Tibial artery (tissue), 4 donors: ENCODE measurements at regions not wholly inside any gene's neighbourhood (a gene's known extent, or its start where the extent isn't known, plus 50 kb on each side); places are given as distances from the start of the nearest gene placed in this dataset.

Experiments
- DNase-seq, 2 donors: peaks; one replicate each; pipeline ENCODE4 v3.0.0-alpha.2; 2019
- H3K27ac ChIP-seq, 2 donors: fragments of 200-600 bp; sonication (generic) in 1 of 2; 1 replicate in 1 of 2; 2 replicates in 1 of 2; pipeline ENCODE4 v1.5.1; 2018 to 2019; ENCODE audit warnings: mild to moderate bottlenecking in 1 of 2
- H3K27me3 ChIP-seq, 2 donors: fragments of 200-600 bp; sonication (generic) in 1 of 2; one replicate each; pipeline versions ENCODE4 v1.5.1 to v1.6.0; 2016 to 2019
- H3K36me3 ChIP-seq, 3 donors: fragments of 200-600 bp; sonication (generic) in 2 of 3; one replicate each; pipeline ENCODE4 v1.5.1; 2016 to 2019; ENCODE audit warnings: mild to moderate bottlenecking in 2 of 3
- H3K4me1 ChIP-seq, 4 donors: fragments of 200-600 bp; sonication (generic) in 2 of 4; 1 replicate in 3 of 4; 2 replicates in 1 of 4; pipeline ENCODE4 v1.5.1; 2016 to 2019
- H3K4me3 ChIP-seq, 2 donors: fragments of 200-600 bp; sonication (generic) in 1 of 2; 1 replicate in 1 of 2; 2 replicates in 1 of 2; pipeline ENCODE4 v1.5.1; 2018 to 2019; ENCODE audit warnings: mild to moderate bottlenecking in 2 of 2
- H3K9me3 ChIP-seq, 3 donors: fragments of 200-600 bp; sonication (generic) in 1 of 3; one replicate each; pipeline ENCODE4 v1.5.1; 2016 to 2019
- CTCF ChIP-seq, 2 experiments: fragments of 200-600 bp in 1 of 2; fragments of 450-650 bp in 1 of 2; IDR thresholded peaks; one replicate each; pipeline ENCODE4 v1.5.1; 2017 to 2019; ENCODE audit warnings: antibody characterized with exemption in 2 of 2, mild to moderate bottlenecking in 1 of 2, moderate library complexity in 1 of 2
- intact Hi-C: fragments of 100-400 bp; cut with DNase I; formaldehyde crosslinking; loops from one replicate; pipeline ENCODE4 v1.15.0; 2023; ENCODE audit warnings: low total_unique reads

DNA sequence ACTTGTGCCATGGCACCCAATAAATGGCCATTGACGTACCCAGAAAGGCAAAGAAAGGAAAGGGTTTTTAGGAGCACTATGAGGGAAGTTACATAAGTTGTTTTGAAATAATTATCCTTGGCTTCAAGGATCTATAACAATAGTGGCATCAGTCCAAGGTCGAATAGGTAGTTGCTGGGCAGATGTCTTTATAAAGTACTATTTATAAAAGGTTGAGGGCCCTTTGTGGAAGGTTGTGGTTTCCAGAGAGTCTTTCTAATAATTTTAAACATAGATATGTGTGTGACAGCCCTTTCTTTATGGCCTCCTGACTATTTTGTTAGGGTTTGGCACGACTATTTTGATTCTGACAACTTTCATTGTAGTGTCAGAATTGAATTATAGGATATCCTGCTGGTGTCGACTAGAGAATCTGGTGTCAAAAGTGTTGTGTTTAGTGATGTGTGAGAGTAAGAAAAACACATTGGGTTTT, 260.5 kb downstream of the PYDC2 start:
- Histone ChIP-seq H3K27me3 (no peaks in the 10 kb centered on the region), H3K27ac (no peak overlapping the region), H3K36me3 (no peaks in the 10 kb centered on the region), H3K4me1 (no peaks in the 10 kb centered on the region), H3K4me3 (no peak overlapping the region), H3K9me3 (no peaks in the 10 kb centered on the region)
- no peak for TF ChIP-seq CTCF (IDR thresholded peaks at IDR 0.05)
- intact Hi-C loops, result no loop called here
- no peak for DNase-seq

DNA sequence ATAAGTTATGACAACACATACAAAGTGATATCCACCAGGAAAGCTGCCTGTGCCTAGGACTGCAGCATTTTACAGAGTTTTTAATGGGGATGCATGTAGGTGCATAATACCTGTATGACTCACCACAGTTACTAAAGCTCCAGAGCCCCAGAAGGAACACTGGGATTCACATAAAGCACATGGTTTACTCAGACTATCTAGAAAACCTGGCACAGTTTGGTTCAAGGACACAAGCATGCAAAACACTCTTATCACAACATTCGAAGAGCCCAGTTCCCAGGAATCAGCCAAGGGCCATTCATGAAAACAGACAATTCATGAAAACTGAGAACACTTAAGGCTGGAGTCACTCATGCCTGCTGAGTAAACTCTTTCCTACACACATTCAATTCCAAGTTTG, 261.0 kb downstream of the PYDC2 start:
- intact Hi-C loops, result no loop called here

DNA sequence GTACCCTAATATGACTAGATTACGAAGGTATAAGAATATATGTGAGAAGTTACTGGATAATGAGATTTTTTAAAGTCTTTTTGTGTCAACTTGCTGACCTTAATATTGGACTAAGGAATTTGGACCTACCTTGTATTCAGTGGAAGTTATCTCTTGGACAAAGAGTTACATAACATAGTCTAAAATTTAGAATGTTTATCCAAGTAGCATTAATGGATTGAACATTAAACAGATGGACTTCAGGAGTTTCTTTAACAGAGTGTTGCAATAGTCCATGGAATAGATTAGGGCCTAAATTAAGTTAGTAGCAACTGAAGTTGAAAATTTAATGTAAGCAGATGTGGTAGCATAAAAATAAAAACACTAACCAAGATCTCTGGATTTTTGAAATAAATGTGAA, 266.4 kb downstream of the PYDC2 start:
- Histone ChIP-seq H3K27ac (no peak overlapping the region), H3K36me3 (no peaks in the 10 kb centered on the region), H3K9me3 (no peaks in the 10 kb centered on the region), H3K4me3 (no peak overlapping the region), H3K4me1 (no peaks in the 10 kb centered on the region), H3K27me3 (no peaks in the 10 kb centered on the region)
- intact Hi-C loops, result no loop called here
- DNase-seq, result no peak
- no peak for TF ChIP-seq CTCF (IDR thresholded peaks at IDR 0.05)

More for the DNA sequence above, 261.0 kb downstream of the PYDC2 start:
- H3K27ac ChIP-seq, result no peak overlapping the region
- no peaks in the 10 kb centered on the region for H3K27me3 ChIP-seq
- no peaks in the 10 kb centered on the region for H3K4me1 ChIP-seq
- H3K4me3 ChIP-seq, result no peak overlapping the region
- H3K36me3 ChIP-seq, result no peaks in the 10 kb centered on the region
- no peak for TF ChIP-seq CTCF (IDR thresholded peaks at IDR 0.05)
- no peaks in the 10 kb centered on the region for H3K9me3 ChIP-seq
- DNase-seq, result no peak

- no peaks in the 10 kb centered on the region for H3K4me1 ChIP-seq
- no peaks in the 10 kb centered on the region for H3K27me3 ChIP-seq
- no peaks in the 10 kb centered on the region for H3K9me3 ChIP-seq
- no peak overlapping the region for H3K27ac ChIP-seq
- no peak for TF ChIP-seq CTCF (IDR thresholded peaks at IDR 0.05)
- intact Hi-C loops, result no loop called here
- no peaks in the 10 kb centered on the region for H3K36me3 ChIP-seq
- no peak overlapping the region for H3K4me3 ChIP-seq
- DNase-seq, result no peak
Observed at GRCh38 chr3:191728186-191728585, 267.2 kb downstream of the PYDC2 start.

DNA sequence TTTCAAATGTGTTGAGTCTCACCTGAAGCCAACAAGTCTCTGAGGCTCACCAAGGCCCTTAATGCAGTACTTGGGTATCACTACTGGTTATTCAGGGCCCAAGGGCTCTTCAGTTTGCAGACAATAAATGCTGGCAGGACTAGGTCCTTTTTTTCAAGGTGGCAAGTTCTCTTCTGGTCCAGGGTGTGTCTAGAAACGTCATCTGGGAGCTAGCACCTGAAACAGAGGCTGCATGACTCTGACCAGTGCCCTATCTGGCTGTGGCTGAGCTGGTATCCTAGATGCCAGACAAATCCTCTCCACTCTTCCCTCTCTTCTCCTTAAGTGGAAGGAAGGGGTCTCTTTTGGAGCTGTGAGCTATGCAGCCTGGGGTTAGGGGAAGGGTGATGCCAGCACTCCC, 276.8 kb downstream of the PYDC2 start:
- no peak overlapping the region for H3K27ac ChIP-seq

More for the DNA sequence above, 276.8 kb downstream of the PYDC2 start:
- intact Hi-C loops, result no loop called here
- no peak overlapping the region for H3K4me3 ChIP-seq
- H3K9me3 ChIP-seq, result no peaks in the 10 kb centered on the region
- DNase-seq, result no peak
- TF ChIP-seq CTCF (IDR thresholded peaks at IDR 0.05), result no peak
- H3K4me1 ChIP-seq, result no peaks in the 10 kb centered on the region
- H3K27me3 ChIP-seq, result no peaks in the 10 kb centered on the region
- H3K36me3 ChIP-seq, result no peaks in the 10 kb centered on the region
